ENCODE measurements at regions not wholly inside any gene's neighbourhood (a gene's known extent, or its start where the extent isn't known, plus 50 kb on each side); places are given as distances from the start of the nearest gene placed in this dataset.

DNA sequence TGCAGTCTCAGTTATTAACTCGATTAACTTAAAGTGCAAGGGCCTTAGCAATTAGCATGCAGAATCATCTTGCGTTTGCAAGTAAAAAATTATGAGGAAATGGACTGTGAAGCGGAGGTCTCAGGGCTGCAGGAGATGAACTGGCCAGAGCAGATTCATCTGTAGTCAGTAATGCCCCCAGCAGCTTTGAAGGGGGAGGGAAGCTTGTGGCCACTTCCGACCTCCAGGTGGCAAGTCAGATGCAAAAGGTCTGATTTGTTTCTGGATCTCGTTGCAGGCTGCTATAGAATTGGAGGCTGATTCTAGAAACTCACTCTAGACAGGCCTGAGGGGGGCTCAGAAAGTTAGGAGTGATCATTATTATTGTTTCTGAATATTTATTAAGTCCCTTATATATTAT is 107.4 kb upstream of the RGS6 start:
- Histone ChIP-seq H3K27me3 (no peaks in the 10 kb centered on the region), H3K9me3 (no peaks in the 10 kb centered on the region), H3K4me1 (no peaks in the 10 kb centered on the region), H3K36me3 (no peaks in the 10 kb centered on the region), H3K4me3 (no peak overlapping the region), H3K27ac (no peak overlapping the region)
- DNase-seq = no peak
- no peak for TF ChIP-seq POLR2A (IDR thresholded peaks at IDR 0.05)
- TF ChIP-seq, protein P1, sequence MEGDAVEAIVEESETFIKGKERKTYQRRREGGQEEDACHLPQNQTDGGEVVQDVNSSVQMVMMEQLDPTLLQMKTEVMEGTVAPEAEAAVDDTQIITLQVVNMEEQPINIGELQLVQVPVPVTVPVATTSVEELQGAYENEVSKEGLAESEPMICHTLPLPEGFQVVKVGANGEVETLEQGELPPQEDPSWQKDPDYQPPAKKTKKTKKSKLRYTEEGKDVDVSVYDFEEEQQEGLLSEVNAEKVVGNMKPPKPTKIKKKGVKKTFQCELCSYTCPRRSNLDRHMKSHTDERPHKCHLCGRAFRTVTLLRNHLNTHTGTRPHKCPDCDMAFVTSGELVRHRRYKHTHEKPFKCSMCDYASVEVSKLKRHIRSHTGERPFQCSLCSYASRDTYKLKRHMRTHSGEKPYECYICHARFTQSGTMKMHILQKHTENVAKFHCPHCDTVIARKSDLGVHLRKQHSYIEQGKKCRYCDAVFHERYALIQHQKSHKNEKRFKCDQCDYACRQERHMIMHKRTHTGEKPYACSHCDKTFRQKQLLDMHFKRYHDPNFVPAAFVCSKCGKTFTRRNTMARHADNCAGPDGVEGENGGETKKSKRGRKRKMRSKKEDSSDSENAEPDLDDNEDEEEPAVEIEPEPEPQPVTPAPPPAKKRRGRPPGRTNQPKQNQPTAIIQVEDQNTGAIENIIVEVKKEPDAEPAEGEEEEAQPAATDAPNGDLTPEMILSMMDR (IDR thresholded peaks at IDR 0.05) = no peak
- intact Hi-C loops (cut with DNase I; ENCODE audit: low total_unique reads) = no loop called here

DNA sequence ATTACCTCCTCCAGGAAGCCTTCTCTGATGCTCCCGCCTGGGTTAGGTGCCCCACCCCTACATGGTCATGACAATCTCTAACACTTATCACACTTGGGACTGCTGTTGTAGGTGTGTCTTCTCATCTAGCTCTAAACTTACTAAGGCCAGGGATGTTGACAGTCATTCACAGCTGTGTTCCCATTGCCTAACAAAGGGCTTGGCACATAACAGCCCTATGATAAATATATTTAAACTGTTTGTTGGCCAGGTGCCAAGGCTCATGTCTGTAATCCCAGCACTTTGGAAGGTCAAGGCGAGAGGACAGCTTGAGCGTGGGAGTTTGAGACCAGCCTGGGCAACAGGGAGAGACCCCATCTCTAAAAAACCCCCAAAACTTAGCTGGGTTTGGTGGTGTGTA is 98.8 kb upstream of the RGS6 start:
- Histone ChIP-seq H3K4me1 (no peaks in the 10 kb centered on the region), H3K4me3 (no peak overlapping the region), H3K27ac (no peak overlapping the region), H3K27me3 (no peaks in the 10 kb centered on the region), H3K9me3 (no peaks in the 10 kb centered on the region), H3K36me3 (no peaks in the 10 kb centered on the region)
- no peak for DNase-seq
- TF ChIP-seq, protein P1 (IDR thresholded peaks at IDR 0.05) = no peak
- no peak for TF ChIP-seq POLR2A (IDR thresholded peaks at IDR 0.05)
- intact Hi-C loops (cut with DNase I; ENCODE audit: low total_unique reads) = no loop called here

DNA sequence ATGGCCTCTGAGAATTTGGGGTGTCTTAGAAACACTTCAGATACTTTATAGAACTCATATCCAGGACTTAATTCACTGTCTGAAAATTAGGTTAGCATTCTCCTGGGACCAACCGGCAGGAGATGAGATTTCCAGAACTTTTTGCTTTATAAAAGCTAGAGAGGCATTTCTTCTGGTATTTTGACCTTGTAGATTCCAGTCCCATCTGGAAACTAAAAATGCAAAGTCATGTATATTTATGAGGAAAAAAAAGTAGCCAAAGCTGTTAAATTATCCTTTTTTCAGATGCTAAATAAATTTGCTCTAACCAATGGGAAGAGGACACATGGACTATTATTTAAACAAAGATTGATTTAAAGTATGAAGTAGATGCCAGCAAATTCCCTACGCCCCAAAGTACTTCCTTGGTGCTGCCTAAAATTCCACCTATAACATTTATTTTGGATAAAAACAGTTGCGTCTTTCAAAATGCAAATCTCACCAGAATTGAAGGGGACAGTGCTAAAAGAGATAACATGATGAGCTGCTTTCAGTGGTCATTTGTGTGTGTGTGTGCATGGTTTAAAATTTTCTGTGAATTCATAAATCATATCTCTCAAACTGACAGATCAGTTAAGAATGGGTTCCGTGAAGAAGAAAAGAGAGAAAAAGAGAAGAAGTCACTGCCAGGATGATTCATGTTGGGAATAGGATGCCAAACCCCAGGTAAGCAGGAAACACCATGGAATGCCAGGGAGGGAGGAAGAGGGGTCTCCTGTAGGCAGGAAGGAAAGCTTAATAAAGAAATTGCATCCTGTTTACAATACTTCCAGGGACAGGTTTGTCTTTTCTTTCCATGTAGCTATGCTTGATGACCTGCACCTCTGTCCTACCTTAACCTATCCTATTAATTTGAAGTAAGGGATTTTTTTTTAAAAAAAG is 97.7 kb upstream of the RGS6 start:
- no peak for DNase-seq
- TF ChIP-seq POLR2A (IDR thresholded peaks at IDR 0.05) = no peak
- TF ChIP-seq, protein P1 (IDR thresholded peaks at IDR 0.05) = no peak
- Histone ChIP-seq H3K27ac (no peak overlapping the region), H3K36me3 (no peaks in the 10 kb centered on the region), H3K4me1 (no peaks in the 10 kb centered on the region), H3K4me3 (no peak overlapping the region), H3K9me3 (no peaks in the 10 kb centered on the region), H3K27me3 (no peaks in the 10 kb centered on the region)
- intact Hi-C loops (cut with DNase I; ENCODE audit: low total_unique reads) = no loop called here

DNA sequence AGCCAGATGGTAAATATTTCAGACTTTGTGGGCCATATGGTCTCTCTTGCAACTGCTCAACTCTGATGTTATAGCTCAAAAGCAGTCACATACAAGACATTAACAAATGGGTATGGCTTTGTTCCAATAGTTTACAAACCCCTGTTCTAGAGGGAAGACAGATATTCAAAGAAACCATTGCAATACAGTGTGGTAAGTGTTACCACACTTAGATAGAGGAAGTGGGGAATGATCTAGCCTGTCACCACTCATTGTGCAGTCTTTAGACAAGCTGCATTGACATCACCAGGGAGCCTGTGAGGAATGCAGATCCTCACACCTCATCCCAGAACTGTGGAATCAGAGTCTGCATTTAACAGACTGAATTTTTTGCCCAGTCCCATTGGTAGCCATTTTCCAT is 80.0 kb upstream of the RGS6 start:
- TF ChIP-seq, protein P1 (IDR thresholded peaks at IDR 0.05) = no peak
- TF ChIP-seq POLR2A (IDR thresholded peaks at IDR 0.05) = no peak
- Histone ChIP-seq H3K9me3 (no peaks in the 10 kb centered on the region), H3K36me3 (no peaks in the 10 kb centered on the region), H3K27me3 (no peaks in the 10 kb centered on the region), H3K4me1 (no peaks in the 10 kb centered on the region), H3K4me3 (no peak overlapping the region), H3K27ac (no peak overlapping the region)
- intact Hi-C loops (cut with DNase I; ENCODE audit: low total_unique reads) = no loop called here
- DNase-seq = no peak

DNA sequence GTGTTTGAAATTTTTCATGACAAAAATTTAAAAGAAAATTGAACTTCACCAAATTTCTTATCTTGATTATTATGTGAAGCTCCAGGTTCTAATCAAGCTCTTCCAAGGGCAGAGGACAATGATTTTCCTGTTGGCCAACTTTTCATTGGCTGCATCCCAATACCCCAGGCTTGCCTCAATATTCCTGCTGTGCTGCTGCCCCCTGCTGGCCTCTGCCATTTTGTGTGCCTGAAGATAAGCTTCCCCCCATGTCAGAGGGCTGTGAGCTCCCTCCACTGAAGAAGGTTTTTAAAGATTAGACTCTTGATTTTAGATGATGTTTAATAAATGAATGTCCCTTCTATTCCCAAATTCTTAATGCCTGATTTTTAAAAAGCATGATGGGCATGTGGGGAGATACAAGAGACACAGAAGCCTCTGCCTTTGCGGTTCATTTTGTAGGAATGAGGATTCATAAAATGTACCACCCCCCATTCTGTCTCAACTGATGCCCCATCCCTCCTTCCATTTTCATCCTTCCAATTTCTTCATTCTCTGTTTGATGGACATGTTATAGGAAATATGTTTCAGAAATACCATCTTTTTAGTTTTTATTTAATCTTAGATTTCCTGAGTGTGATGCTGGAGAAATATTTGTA is 76.7 kb upstream of the RGS6 start:
- Histone ChIP-seq H3K36me3 (no peaks in the 10 kb centered on the region), H3K27ac (no peak overlapping the region), H3K4me1 (no peaks in the 10 kb centered on the region), H3K27me3 (no peaks in the 10 kb centered on the region), H3K9me3 (no peaks in the 10 kb centered on the region), H3K4me3 (no peak overlapping the region)
- DNase-seq = peak; percentile 16 to 31
- intact Hi-C loops (cut with DNase I; ENCODE audit: low total_unique reads) = no loop called here
- TF ChIP-seq, protein P1 (IDR thresholded peaks at IDR 0.05) = peak; percentile 8 to 38 (median 29)
- no peak for TF ChIP-seq POLR2A (IDR thresholded peaks at IDR 0.05)

All from uterus (tissue), 3 donors.